CD14-positive monocyte (primary cell): ENCODE measurements at regions not wholly inside any gene's neighbourhood (a gene's known extent, or its start where the extent isn't known, plus 50 kb on each side); places are given as distances from the start of the nearest gene placed in this dataset.

Source experiments
- DNase-seq, 3 donors: peaks; one replicate each; pipeline ENCODE4 v3.0.0-alpha.2; 2011 to 2022
- H2AFZ ChIP-seq: 2 replicates; pipeline ENCODE4 v1.6.0; 2012; ENCODE audit warnings: mild to moderate bottlenecking, low read depth, low read length, inconsistent platforms; ENCODE audit not compliant: insufficient read depth, poor library complexity, severe bottlenecking
- H3K27ac ChIP-seq, 2 donors: 1 replicate in 1 of 2; 2 replicates in 1 of 2; pipeline ENCODE4 v1.5.1; 2012 to 2013; ENCODE audit warnings: low read length in 2 of 2, control low read depth in 1 of 2, inconsistent platforms in 1 of 2, low read depth in 1 of 2, mild to moderate bottlenecking in 1 of 2
- H3K27me3 ChIP-seq, 2 donors: one replicate each; pipeline versions ENCODE4 v1.6.0 to v1.6.1; 2011 to 2013; ENCODE audit warnings: low read length in 2 of 2; ENCODE audit not compliant: control insufficient read depth in 2 of 2, insufficient read depth in 2 of 2
- H3K36me3 ChIP-seq, 2 donors: replicated peaks in 1 of 2; 1 replicate in 1 of 2; 2 replicates in 1 of 2; pipeline versions ENCODE4 v1.5.1 to v1.6.1; 2012 to 2013; ENCODE audit warnings: low read length in 2 of 2, control low read depth in 1 of 2, inconsistent platforms in 1 of 2, mild to moderate bottlenecking in 1 of 2; ENCODE audit not compliant: insufficient read depth in 2 of 2, control insufficient read depth in 1 of 2
- H3K4me1 ChIP-seq, 2 donors: 1 replicate in 1 of 2; 2 replicates in 1 of 2; pipeline versions ENCODE4 v1.5.1 to v1.6.1; 2012 to 2013; ENCODE audit warnings: low read length in 2 of 2, control low read depth in 1 of 2, inconsistent platforms in 1 of 2, mild to moderate bottlenecking in 1 of 2, moderate library complexity in 1 of 2; ENCODE audit not compliant: insufficient read depth in 2 of 2, control insufficient read depth in 1 of 2
- H3K4me2 ChIP-seq: replicated peaks from 2 replicates; pipeline ENCODE3; 2012; ENCODE audit warnings: low read length, moderate library complexity, mild to moderate bottlenecking; ENCODE audit not compliant: poor library complexity, severe bottlenecking; ENCODE audit errors: extremely low read depth
- H3K4me3 ChIP-seq, 3 experiments: fragments of 200-600 bp in 1 of 3; sonication (generic) in 1 of 3; replicated peaks in 1 of 3; 1 replicate in 2 of 3; 2 replicates in 1 of 3; pipeline ENCODE4 v1.5.1; 2011 to 2013; ENCODE audit warnings: low read length in 3 of 3, mild to moderate bottlenecking in 3 of 3, control low read depth in 2 of 3, low read depth in 2 of 3, inconsistent platforms in 1 of 3, moderate library complexity in 1 of 3
- H3K79me2 ChIP-seq: 2 replicates; pipeline ENCODE4 v1.6.0; 2012; ENCODE audit warnings: mild to moderate bottlenecking, control low read depth, inconsistent platforms, low read length, moderate library complexity; ENCODE audit not compliant: insufficient read depth
- H3K9ac ChIP-seq: 2 replicates; pipeline ENCODE4 v1.6.0; 2017; ENCODE audit warnings: low read length, mild to moderate bottlenecking; ENCODE audit not compliant: insufficient read depth, poor library complexity, severe bottlenecking
- H3K9me3 ChIP-seq, 2 donors: replicated peaks in 1 of 2; 1 replicate in 1 of 2; 2 replicates in 1 of 2; pipeline versions ENCODE4 v1.5.1 to v1.6.1; 2012 to 2013; ENCODE audit warnings: low read length in 2 of 2, control low read depth in 1 of 2; ENCODE audit not compliant: control insufficient read depth in 1 of 2, insufficient read depth in 1 of 2
- H4K20me1 ChIP-seq: 2 replicates; pipeline ENCODE4 v1.6.0; 2012; ENCODE audit warnings: mild to moderate bottlenecking, low read length, control low read depth, moderate library complexity; ENCODE audit not compliant: insufficient read depth
- H3K27ac Mint-ChIP-seq, 7 donors: one replicate each; pipeline ENCODE4 v1.8.0; 2020; ENCODE audit warnings: mild to moderate bottlenecking in 7 of 7, mixed read lengths in 7 of 7, moderate library complexity in 6 of 7, inconsistent platforms in 2 of 7
- H3K27me3 Mint-ChIP-seq, 3 donors: one replicate each; pipeline ENCODE4 v1.8.0; 2021 to 2022; ENCODE audit warnings: low read depth in 3 of 3, mild to moderate bottlenecking in 3 of 3, mixed read lengths in 3 of 3, moderate library complexity in 3 of 3, inconsistent platforms in 1 of 3
- H3K36me3 Mint-ChIP-seq, 2 donors: one replicate each; pipeline ENCODE4 v1.8.0; 2020; ENCODE audit warnings: mixed read lengths in 2 of 2, inconsistent platforms in 1 of 2, mild to moderate bottlenecking in 1 of 2
- H3K4me1 Mint-ChIP-seq: one replicate; pipeline ENCODE4 v1.8.0; 2020; ENCODE audit warnings: mild to moderate bottlenecking, mixed read lengths
- H3K4me3 Mint-ChIP-seq, 2 donors: one replicate each; pipeline ENCODE4 v1.8.0; 2020; ENCODE audit warnings: mild to moderate bottlenecking in 2 of 2, mixed read lengths in 2 of 2, moderate library complexity in 1 of 2
- H3K9me3 Mint-ChIP-seq, 7 donors: one replicate each; pipeline ENCODE4 v1.8.0; 2020 to 2022; ENCODE audit warnings: mixed read lengths in 7 of 7, mild to moderate bottlenecking in 6 of 7, moderate library complexity in 6 of 7, inconsistent platforms in 2 of 7
- WGBS: methylation state at CpG from one replicate; pipeline ENCODE4 v1.1.5; 2013; ENCODE audit warnings: missing lambda C conversion rate; ENCODE audit not compliant: insufficient coverage; 5-methylcytosine and 5-hydroxymethylcytosine counted together
- intact Hi-C, 2 donors: fragments of 100-400 bp; cut with micrococcal nuclease; formaldehyde crosslinking; loops; one replicate each; pipeline versions ENCODE4 v1.15.0 to v1.15.1; 2023
- TF ChIP-seq, protein P1 (sequence below): fragments of 200-600 bp; IDR thresholded peaks from one replicate; pipeline ENCODE4 v1.8.0; 2022; ENCODE audit warnings: antibody characterized with exemption, mild to moderate bottlenecking

DNA sequence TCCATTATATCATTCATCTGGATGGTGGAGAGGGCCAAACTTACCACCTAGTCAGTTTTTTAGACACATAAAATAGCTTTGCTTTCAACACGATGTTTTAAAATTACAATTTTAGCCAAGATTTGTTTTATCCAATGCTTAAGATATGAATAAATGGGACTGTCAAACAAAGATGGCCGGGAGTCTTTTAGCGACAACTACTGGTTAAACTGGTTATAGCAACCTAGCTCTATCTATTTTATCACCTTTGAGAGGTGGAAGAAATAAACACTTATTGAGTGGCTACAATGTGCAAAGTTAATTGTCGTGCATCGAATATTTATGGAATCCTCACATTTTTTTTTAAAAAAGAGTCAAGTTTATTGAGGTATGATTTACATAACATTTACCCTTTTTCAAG lies 279.8 kb downstream of the MIAT start:
- Mint-ChIP-seq H3K27me3 (peaks cover 6 to 10% (median 9%) of the 10 kb centered on the region in 3 donors), H3K4me1 (no peaks in the 10 kb centered on the region), H3K27ac (no peak overlapping the region), H3K36me3 (no peaks in the 10 kb centered on the region), H3K4me3 (no peak overlapping the region), H3K9me3 (peaks cover 0 to 14% (median 3%) of the 10 kb centered on the region in 7 donors)
- Histone ChIP-seq H3K27ac (no peak overlapping the region), H4K20me1 (no peaks in the 10 kb centered on the region), H3K79me2 (no peaks in the 10 kb centered on the region), H3K9ac (no peak overlapping the region), H3K27me3 (no peaks in the 10 kb centered on the region), H3K4me2 (no peak overlapping the region), H3K4me3 (no peak overlapping the region), H2AFZ (no peak overlapping the region), H3K9me3 (peaks cover 0 to 5% of the 10 kb centered on the region in 2 donors), H3K36me3 (no peaks in the 10 kb centered on the region), H3K4me1 (no peaks in the 10 kb centered on the region)
- intact Hi-C loops = no loop called here
- TF ChIP-seq, protein P1, sequence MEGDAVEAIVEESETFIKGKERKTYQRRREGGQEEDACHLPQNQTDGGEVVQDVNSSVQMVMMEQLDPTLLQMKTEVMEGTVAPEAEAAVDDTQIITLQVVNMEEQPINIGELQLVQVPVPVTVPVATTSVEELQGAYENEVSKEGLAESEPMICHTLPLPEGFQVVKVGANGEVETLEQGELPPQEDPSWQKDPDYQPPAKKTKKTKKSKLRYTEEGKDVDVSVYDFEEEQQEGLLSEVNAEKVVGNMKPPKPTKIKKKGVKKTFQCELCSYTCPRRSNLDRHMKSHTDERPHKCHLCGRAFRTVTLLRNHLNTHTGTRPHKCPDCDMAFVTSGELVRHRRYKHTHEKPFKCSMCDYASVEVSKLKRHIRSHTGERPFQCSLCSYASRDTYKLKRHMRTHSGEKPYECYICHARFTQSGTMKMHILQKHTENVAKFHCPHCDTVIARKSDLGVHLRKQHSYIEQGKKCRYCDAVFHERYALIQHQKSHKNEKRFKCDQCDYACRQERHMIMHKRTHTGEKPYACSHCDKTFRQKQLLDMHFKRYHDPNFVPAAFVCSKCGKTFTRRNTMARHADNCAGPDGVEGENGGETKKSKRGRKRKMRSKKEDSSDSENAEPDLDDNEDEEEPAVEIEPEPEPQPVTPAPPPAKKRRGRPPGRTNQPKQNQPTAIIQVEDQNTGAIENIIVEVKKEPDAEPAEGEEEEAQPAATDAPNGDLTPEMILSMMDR = no peak
- no peak for DNase-seq
- WGBS = no CpG with 5 or more reads among the region's 5 CpGs

DNA sequence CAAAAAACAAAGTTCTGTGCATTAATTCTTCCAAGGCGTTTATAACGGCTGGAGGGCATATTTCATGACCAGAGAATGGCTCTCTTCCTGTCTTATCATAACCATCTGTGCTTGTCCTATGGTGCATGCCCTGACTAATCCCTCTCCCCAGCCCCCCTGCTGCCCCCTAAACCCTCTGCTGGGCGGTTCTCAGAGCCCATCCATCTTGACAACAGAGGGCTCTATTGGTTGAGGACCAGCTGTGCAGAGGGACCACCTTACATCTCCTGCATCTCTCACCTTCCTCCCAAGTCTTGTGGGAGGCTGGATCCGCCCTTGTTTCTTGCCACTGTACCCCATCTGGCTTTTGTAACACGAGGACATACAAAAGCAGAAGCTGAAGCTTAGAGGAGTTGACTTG lies 282.1 kb downstream of the MIAT start:
- H3K9ac ChIP-seq = no peak overlapping the region
- H3K27ac ChIP-seq = no peak overlapping the region
- no peaks in the 10 kb centered on the region for H3K27me3 ChIP-seq
- no peak overlapping the region for H3K4me3 ChIP-seq
- Mint-ChIP-seq H3K4me3 (no peak overlapping the region), H3K27me3 (peaks cover 6 to 12% (median 9%) of the 10 kb centered on the region in 3 donors), H3K9me3 (peaks cover 0 to 14% (median 3%) of the 10 kb centered on the region in 7 donors), H3K36me3 (no peaks in the 10 kb centered on the region), H3K27ac (no peak overlapping the region), H3K4me1 (no peaks in the 10 kb centered on the region)
- H3K4me2 ChIP-seq = no peak overlapping the region
- TF ChIP-seq, protein P1 = no peak
- no peaks in the 10 kb centered on the region for H3K36me3 ChIP-seq
- no peak overlapping the region for H2AFZ ChIP-seq
- H4K20me1 ChIP-seq = no peaks in the 10 kb centered on the region
- no peak for DNase-seq
- intact Hi-C loops = no loop called here
- no peaks in the 10 kb centered on the region for H3K79me2 ChIP-seq
- peaks cover 0 to 5% of the 10 kb centered on the region in 2 donors for H3K9me3 ChIP-seq
- 51% methylated on average over 5 of the region's 5 CpGs for WGBS
- no peaks in the 10 kb centered on the region for H3K4me1 ChIP-seq
